Fibroblast of gingiva (primary cell): ENCODE measurements at regions not wholly inside any gene's neighbourhood (a gene's known extent, or its start where the extent isn't known, plus 50 kb on each side); places are given as distances from the start of the nearest gene placed in this dataset.
"Not testable (repeated sequence)": the region's sequence is repeated elsewhere in the genome, so short reads cannot be mapped to it uniquely, and the experiment has no call there.

ENCODE experiments used
- DNase-seq: peaks from one replicate; pipeline ENCODE4 v3.0.0-alpha.2; 2011; ENCODE audit warnings: low read depth

DNA sequence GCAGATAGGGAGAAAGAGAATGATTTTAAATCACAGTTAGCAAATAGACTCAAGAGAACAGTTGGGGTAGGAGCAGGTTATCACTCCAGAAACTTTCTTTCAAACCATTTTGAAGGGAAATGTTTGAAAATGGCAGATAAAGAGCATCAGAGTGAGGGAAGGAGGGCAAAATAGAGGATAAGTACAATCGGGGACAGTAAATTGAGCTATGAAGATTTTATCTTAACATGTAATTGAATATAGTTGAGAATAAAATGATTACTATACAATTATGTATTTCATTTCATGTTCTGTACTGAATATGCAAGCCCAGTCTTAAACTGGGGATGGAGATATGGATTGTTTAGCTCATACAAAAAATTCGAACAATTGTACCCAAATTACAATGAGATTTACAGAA lies 54.0 kb downstream of the MAP10 start:
- no peak for DNase-seq

DNA sequence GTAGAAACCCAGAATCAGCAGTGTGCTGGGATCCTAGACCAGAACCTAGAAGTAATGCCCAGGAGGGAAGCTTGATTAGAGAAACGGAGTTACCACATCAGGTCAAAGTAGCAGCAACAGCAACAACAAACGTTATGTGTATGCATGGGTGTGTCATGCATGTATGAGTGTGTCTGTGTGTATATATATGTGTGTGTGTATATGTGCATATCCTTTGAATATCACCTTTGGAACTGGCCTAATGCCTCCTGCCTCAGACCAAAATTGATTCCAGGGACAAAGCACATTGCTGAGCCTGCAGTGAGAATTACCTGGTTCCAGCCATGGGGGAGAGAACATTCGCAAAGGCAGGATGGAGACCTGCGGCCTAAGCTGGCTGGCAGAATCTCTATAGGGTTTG lies 55.9 kb downstream of the MAP10 start:
- DNase-seq, result no peak

DNA sequence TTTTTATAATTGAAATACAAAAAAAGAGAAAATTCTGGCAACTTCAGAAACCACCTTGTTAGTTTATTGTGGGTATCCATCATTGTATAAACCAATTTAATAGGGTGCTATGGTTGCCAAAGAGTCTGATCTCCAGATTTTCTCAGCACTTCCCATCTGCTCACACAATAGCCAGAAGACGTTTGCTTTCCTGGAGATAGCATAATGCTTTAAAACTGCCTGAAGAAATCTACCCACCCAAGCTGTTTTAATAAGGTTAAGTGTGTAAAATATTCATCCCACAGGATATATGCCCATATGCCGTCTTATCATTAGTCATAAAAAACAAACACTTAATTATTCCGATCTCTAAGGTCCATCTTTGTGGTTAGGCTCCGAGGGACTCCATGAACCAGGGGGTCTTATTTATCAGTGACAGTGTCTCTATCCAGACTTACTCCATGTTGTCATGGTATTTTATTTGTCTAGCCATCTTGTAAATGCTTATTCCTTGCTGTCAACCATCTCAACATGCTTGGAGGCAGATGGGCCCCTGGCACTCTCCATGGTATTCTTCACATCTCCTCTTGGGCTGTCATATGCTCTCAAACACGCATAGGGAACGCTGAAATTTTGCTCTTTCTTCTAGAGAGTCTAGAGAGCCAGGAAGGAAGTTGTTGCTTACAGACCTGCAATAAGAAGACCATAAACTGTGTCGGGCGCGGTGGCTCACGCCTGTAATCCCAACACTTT lies 58.5 kb downstream of the MAP10 start:
- DNase-seq, result no peak

DNA sequence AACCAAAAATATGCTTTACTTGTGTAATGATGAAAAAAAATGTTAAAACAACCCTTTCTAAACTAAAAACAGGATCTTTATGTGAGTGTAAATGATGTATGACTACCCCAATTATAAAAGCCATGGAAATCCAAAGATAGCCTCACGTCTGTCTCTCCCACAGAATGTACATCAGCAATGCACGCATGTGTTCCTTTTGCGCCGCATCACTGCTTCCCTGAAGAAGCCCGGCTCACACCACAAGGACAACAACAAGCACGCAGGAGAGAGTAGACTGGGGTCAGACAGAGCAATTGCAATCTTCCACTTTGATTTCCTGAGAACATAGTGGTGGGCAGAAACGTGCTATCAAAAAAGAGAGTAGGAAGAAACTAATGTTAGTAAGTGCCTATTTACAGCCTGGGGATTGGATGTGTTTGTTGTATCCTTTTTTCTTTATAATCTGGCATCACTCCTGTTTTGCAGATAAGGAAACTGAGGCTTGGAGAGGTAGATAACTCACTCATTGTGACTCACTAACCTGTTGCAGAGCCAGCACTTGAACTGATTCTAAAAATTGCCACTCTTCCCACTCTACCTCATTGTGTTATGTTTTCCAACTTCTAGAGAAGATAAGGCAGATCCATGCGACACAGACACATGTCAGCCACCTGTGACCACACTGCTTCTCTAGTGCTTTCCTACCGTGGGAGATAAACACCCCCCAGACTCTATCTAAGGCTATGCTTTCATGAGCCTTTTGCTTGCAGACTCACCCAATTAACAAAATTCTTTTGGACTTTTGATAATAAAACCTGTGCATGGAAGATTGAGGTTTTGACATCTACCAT lies 60.1 kb downstream of the MAP10 start:
- no peak for DNase-seq

DNA sequence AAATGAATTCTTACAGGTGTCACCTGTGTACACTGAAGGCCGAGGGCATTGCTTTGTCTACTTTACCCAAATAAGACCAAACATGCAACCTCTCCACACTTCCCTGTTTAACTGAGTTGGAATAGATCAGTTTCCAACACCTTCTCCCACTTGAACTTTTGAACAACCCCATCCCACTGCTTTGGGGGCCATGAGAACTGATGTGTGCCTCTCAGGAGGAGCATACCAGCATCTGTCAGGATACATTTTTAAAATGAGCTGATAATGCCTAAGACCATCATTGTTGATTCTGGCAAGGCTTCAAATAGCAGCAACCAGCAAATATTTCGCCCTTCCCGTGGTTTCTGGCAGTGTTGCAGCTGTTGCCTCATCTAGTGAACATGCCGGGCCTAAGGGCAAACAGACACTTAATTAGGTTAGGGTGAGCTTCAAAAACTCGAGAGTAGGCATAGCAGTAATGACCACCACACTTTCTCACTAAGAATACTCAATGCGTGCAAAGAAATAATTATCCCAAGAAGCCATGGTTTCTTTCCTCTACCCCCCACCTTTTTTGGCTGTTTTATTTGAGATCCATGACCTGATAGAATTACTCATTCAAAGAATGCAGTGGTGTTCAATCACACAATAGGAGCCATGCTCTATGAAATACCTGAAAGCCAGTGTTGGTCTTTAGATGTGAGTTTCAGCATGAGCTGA lies 63.7 kb downstream of the MAP10 start:
- peak; percentile 92 for DNase-seq

DNA sequence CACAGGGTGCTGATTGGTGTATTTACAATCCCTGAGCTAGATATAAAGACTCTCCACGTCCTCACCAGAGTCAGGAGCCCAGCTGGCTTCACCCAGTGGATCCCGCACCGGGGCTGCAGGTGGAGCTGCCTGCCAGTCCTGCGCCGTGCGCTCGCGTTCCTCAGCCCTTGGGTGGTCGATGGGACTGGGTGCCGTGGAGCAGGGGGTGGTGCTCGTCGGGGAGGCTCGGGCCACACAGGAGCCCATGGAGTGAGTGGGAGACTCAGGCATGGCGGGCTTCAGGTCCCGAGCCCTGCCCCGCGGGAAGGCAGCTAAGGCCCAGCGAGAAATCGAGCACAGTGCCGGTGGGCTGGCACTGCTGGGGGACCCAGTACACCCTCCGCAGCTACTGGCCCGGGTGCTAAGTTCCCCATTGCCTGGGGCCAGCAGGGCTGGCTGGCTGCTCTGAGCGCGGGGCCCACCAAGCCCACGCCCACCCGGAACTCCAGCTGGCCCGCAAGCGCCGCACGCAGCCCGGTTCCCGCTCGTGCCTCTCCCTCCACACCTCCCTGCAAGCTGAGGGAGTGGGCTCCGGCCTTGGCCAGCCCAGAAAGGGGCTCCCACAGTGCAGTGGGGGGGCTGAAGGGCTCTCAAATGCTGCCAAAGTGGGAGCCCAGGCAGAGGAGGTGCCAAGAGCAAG lies 66.2 kb downstream of the MAP10 start:
- DNase-seq, result not testable (repeated sequence)

DNA sequence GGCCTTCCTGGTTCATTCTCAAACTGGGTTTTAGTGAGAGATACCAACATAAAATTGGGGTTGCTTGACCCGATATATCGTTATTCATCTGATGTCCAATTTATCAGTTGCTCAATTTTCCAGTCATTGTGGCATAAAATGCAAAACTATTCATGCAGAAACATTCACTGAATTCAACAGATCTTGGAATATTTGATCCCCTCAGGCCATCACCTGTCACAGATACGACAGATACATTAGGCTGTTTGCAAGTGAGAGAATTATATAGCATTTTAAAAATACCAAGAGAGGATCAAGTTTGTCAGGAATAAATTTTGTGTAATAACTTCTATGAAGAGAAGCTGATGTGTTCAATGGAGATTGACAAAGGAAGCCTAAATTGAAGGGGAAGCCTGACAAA lies 67.1 kb downstream of the MAP10 start:
- DNase-seq, result no peak

DNA sequence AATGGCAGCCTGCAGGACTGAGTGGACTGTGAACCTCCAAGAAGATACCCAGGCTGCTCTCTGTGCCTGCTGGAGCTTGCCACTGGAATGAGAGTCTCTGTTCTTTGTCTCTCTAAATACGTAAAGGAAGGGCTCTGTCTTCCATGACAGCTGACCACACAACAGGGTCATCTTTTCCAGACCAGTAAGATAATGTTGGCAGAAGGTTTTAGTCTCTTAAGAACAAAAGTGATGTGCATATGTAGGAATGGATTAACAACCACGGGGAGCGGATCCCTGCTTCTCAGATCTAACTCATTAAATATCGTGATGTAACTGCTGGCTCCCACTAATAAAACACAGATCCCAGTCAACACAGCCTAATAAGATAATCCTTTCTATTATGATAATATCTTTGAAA lies 67.5 kb downstream of the MAP10 start:
- no peak for DNase-seq

DNA sequence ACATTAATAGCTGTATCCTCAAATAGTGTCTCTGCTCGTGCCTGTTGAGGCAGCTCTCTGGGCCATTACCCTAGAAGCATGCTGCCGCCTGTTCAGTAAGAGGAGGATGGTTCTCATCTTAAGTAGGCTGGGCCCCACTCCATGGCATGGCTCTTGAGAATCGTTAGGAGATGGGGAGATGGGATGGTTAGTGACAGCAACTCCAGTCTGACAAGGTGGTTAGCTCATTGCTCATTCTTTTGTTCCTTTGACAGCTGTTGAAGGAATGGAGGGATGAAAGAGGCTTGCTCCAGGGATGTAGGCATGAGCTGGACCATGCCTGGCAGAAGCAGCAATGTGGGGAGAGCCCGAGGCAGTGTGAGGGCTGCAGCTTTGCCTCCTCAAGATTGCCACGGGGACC lies 68.2 kb downstream of the MAP10 start:
- no peak for DNase-seq

DNA sequence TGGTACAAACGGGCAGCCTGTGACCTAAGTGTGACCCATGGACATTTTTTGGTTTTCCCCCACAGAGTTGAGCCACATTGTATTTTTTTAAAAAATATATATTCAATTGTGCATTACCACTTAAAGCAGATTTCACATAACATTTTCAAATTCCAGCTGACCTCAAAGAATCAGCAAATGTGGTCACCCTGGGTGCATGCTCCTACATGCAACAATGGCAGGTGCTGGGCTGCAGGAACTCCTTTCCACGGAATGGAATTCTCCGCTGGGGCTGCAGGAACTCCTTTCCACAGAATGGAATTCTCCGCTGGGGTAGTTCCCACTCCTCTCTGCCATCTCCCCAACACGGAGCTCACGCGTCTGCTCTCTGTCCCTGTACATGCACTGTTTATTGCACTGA lies 68.7 kb downstream of the MAP10 start:
- no peak for DNase-seq

DNA sequence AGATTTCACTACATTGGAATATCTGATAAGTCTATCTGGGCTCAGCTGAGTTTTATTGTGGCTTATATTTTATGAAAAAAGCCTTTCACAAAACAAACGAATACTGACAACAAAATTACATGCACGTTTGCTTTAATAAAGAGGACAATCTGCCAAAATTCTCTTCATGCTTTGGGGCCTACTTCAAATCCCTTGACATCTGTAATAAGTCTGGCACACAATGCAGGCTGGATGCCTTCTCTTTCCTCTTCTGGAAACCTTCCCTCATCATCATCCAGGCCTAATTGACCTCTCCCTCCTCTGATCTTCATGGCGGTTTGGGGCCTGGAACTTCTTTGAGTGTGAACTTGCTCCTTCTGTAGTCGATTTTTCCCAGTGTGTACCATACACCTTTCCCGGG lies 70.3 kb downstream of the MAP10 start:
- peak; percentile 79 for DNase-seq

DNA sequence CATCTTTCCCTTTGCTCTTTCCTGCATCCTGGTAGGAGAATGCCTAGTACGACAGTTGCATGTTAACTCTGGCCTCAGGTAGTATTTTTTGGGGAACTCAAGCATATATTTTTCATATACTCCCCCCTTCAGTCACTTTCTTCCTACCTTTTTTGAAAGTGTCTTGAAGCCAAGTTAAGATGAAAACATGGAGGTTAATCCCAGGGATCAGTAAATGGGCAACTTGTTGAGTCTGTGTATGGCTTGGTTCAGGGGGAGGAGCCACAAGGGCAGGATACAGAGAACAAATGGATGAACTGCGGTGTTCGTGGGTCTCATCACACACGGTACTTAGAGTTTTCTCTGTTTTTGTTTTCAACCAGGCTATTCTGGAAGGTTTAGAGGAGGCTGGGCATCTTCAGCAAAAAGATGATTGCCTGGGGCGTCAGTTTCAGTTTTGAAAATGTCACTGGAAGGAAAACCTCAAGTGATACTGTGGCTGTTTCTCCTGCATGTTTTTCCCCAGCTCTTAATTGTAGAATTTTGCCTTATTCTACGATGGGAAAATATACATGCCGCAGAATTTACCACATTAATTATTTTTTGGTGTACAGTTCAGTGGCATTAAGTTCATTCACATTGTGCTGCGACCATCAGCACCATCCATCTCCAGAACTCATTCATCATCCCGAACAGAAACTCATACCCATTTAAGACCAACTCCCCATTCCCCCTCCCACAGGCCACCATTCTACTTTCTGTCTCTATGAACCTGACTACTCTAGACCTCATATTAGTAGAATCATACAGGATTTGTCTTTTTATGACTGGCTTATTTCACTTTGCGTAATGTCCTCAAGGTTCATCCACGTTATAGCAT lies 71.5 kb downstream of the MAP10 start:
- DNase-seq, result no peak

DNA sequence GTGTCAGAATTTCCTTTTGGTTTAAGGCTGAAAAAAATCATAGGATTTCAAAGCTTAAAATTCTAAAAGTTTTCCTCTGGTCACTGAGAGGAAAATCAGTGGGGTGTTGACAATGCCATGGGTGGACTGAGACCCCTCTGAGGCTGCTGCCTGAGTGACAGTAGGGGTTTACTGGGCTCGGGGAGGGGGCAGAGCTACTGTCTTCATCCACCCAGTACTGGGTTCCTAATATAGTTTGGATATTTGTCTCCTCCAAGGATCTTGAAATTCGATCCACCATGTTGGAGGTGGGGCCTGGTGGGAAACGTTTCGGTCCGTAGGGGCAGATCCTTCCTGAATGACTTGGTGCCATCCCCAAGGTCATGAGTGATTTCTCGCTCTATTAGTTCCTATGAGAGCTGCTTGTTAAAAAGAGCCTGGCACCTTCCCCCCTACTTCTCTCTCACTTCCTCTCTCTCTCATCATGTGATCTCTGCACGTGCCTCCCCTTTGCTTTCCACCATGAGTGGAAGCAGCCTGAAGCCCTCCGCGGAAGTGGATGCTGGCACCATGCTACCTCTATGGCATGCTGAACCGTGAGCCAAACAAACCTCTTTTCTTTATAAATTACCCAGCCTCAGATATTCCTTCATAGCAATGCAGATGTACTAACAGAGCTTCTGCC lies 72.3 kb downstream of the MAP10 start:
- no peak for DNase-seq

DNA sequence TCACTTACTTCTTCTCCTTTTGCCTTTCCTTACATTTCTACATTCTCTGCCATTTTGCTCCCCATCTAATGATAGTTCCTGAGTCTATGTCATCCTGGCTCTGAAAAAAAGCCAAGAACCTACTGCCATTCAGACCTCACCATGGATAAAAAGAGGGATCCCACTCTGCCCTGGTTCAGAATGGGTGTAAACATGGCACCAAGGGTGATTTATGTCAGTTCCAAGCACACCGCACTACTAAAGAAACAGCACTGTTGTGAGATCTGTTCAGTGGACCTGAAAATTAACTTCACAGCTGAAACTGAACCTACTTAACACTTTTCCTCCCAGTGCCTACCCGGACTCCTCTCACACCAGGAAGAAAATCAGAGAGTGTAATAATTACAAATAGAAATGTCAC lies 72.3 kb upstream of the NTPCR start:
- no peak for DNase-seq

DNA sequence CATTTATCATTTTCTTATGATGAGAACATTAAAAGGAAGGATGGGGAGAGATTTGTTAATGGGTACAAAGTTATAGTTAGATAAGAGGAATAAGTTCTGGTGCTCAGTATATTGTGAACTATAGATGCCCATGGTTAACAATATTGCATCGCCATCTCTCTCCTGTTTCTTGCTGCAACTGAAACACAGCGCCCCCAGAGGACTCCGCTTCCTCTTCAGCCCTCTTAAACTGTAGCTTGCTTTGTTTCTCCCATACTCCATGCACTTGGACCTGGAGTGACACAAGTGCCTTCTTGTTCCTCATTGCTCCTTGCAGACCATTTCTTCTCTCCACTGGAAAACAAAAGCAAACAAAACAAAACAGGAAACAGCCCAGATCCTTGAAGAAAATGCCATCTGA lies 70.1 kb upstream of the NTPCR start:
- peak; percentile 21 for DNase-seq

DNA sequence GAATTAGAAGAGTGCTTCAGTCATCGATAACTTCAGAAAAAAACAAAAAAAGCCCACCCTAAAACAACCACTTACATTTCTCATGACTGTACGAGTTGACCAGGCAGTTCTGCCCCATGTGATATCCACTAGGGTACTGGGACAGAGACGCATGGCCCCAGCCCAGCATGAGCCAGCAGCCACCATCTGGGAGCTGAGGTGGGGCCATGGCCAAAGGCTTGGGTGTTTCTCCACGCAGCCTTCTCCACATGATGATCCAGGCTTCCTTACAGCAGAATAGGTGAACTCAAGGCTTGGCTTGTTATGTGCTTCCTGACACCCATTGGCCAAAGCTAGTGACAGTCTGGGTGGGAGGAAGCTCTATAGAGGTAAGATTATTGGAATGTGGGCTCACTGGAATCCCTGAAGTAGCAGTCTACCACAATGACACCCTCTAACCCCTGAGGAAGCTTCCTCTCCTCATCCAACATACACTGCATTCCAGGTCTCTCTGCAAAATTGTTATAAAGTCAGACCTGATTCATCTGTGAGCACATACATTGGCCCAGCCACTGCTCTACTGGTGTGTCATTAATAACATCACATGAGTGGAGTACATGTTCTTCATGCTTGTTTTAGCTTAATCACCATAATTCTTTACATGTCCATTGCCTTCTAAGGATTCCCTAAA lies 66.3 kb upstream of the NTPCR start:
- no peak for DNase-seq

DNA sequence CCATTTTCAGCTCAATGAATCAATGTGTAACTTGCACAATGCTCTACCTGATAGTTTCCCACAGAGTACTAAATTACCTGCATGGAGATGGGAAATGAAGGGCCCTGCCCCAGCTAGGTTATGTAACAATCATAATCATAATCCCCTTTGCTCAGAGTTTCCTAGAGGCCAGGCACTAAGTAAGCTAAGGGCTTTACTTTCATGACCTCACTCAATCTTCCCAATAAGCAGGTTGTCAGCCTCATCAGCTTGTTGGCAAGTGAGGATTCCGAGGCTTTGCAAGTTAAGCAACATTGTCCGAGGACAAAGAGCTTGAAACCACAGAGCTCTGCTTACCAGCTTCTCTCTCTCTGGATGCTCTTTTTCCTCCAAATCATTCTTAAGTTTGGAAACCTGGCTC lies 64.1 kb upstream of the NTPCR start:
- DNase-seq, result peak; percentile 8

DNA sequence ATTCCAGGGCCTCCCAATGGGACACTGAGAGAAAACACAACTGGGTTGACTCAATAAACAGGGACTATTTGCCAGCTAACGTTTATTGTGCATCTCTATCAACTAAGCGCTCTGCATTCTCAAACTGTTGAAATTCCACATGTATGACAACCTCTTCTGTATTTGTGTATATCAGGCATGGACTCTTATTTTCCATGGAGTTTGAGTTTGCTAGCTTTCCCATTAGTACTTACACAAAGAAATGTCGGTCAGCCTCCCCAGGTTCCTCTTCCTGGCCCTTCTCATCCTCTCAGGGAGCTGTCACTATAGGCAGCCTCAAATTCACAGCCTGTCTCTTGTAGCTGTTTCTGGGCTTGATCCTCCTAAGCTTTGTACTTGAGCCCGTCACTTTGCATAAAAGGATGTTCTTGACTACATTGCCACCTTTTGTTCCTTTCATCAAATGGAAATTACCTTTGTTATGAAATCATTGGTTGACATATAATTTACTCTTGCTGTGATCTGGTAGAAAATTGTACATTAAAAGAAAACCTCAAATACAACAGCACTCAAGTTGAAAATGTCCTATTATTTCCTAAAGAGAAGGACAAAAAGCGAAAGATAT lies 60.0 kb upstream of the NTPCR start:
- DNase-seq, result no peak

DNA sequence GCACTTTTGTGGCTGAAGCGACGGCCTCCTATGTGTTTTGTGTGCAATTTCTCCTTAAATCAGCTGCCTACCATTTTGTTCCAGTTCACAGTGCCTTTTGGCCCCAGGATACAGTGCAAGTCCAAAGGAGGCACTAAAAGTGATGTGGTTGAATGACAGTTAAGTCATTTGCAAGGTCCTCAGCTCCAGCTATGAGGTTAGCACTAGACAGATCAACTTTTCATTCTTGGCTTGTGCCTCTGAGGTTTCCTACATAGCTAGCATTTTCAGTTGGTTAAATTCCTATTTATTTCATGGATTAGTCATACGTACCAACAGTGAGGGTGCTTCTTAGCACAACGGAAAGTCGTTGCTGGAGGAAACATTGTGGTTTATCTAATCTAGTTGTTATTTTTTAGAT lies 59.3 kb upstream of the NTPCR start:
- peak; percentile 94 for DNase-seq
